ENCODE measurements at regions not wholly inside any gene's neighbourhood (a gene's known extent, or its start where the extent isn't known, plus 50 kb on each side); places are given as distances from the start of the nearest gene placed in this dataset.

- TF ChIP-seq POLR2A (IDR thresholded peaks at IDR 0.05) = no peak
- no peak for TF ChIP-seq CTCF (IDR thresholded peaks at IDR 0.05)
These were observed 247.9 kb downstream of the MSX2 start for GRCh38 chr5:174972291-174972690.
